NCI-H345 treated with DMSO at 0.1 percent for 48 hours (cell line): ENCODE measurements at regions not wholly inside any gene's neighbourhood (a gene's known extent, or its start where the extent isn't known, plus 50 kb on each side); places are given as distances from the start of the nearest gene placed in this dataset.
"Not testable (repeated sequence)": the region's sequence is repeated elsewhere in the genome, so short reads cannot be mapped to it uniquely, and the experiment has no call there.

Experiments
- DNase-seq: peaks from one replicate; lab custom pipeline; 2025; ENCODE audit not compliant: unreplicated experiment; lab: John Stamatoyannopoulos, UW

DNA sequence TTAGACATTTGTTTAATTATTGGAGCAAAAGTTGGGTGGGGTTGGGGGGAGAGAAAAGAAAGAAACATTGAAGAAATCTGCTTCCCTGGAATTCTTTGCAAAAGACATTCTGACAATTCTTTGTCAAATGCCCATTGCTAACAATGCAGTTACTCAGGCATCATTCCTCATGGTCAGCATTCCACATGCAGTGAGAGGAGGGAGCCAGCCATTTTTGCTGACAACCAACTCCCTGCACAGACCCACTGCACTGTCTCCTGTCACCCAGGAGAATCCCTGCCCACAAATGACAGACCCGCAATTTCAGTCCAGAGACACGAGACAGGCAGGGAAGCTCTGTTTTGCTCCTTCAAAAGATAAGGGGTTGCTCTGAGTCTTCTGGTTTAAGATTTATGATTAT, 985.1 kb upstream of the SLIT2 start:
- no peak for DNase-seq

DNA sequence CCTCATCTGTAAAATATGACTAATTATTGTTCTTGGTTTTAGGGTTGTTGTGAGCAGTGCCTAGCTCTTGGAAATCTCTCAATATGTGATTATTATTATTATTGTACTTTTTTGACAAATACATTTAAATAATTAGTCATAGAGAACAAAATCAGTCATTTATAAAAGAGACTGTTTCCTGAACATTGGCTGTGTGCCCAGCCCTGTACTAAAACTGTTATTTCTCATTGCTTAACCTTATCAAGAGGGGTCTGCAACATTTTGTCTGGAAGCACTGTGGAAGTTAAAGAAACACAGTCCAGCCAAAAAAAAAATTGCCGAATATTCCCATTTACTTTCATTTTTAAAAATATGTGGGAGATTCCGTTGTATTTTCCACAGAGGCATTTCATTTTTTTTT, 989.2 kb upstream of the SLIT2 start:
- no peak for DNase-seq

- DNase-seq = no peak
Observed at GRCh38 chr4:19260346-19260745, 991.4 kb upstream of the SLIT2 start.

DNA sequence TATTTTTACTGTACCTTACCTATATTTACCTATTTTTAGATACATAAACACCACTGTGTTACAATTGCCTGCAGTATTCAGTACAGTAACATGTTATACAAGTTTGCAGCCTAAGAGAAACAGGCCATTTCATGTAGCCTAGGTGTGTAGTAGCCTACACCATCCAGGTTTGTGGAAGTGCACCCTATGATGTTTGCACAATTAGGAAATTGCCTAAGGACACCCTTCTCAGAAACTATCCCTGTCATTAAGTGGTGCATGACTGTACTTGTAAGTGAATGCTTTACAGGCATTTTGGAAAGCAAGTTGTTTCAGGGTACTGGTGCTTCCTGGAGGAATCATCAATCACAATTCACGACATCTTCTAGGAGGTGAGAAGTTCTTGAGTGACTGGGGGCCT, 991.8 kb upstream of the SLIT2 start:
- no peak for DNase-seq

GRCh38 chr4:19256823-19257222, 994.9 kb upstream of the SLIT2 start:
- no peak for DNase-seq

GRCh38 chr4:19254486-19254885, 997.2 kb upstream of the SLIT2 start:
- DNase-seq = no peak

GRCh38 chr4:19248023-19248422, 1003.7 kb upstream of the SLIT2 start:
- no peak for DNase-seq

GRCh38 chr4:19241895-19242294, 1009.8 kb upstream of the SLIT2 start:
- DNase-seq = no peak

DNA sequence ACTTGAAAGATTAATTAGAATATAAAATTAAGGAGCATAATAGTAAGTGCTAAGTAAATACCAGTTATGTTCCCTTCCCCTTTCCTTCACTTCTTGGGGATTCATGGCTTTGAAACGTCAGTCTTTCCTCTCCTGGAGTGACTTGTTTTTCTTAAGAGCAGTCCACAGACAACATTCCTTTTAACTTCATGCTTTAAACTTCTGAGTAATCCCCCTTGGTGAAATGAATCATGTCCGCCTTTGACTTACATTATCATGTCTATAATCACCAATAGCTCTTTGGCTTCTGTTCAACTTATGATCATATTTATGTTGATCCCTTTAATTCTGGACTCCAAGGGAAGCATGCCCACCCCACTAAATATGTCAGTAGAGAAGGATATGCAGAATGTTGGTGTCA, 1012.1 kb upstream of the SLIT2 start:
- DNase-seq = no peak

- DNase-seq = no peak
Observed at GRCh38 chr4:19236473-19236872, 1015.2 kb upstream of the SLIT2 start.

DNA sequence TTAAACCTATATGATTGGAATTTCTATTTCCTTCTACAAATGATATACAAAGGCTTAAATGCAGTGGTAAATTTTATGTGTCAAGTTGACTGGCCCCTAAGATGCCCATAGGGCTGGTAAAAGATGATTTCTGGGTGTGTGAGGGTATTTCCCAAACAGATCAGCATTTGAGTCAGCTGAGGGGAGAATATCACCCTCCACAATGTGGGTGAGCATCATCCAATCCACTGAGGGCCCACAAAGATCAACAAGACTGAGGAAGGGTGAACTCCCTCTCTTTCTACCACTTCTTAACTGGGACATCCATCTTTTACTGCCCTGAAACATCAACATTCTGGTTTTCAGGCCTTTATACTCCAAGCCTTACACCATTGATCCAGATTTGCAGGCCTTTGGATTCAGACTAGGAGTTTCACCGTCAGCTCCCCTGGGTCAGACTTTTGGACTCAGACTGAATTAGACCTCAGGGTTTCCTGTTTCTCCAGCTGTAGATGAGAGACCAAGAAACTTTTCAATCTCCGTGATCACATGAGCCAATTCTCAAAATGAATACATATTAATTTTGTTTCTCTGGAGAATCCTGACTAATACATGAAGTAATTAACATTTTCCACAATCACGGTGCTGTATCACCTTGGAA, 1020.7 kb upstream of the SLIT2 start:
- DNase-seq = no peak

DNA sequence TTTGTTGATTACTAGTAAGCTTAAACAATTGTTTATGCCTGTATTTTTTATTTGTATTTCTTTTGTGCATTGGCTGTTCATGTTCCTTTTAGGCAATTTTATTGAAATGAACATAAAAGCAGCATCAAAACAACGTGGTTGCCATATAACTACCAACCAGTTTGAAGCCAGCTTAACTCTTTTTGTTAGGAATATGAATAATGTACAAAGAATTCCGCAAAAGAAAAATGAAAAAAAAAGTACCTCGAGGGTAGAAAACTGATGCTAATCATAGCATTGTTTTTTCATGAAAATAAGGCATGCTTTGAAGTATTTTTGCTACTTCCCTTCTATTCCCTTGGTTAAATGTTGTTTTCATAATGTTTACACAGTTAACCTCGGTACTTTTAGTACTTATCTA, 1024.0 kb upstream of the SLIT2 start:
- no peak for DNase-seq

GRCh38 chr4:19224820-19225219, 1026.9 kb upstream of the SLIT2 start:
- peak; percentile 7 for DNase-seq

DNA sequence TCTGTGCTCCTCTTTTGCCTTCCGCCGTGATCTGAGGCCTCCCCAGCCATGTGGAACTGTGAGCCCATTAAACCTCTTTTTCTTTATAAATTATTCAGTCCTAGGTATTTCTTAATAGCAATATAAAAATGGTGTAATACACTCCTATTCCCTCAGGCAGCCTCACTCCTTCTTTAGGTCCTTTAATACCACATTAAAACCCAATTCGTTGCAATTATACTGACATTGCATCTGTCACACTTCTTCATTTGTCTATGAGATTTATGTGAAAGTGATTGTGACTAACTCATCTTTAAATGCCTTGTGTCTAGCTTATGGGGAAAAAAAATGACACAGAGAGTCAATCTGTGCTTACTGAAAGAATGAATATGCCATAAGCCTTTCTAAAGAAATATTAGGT, 1035.2 kb upstream of the SLIT2 start:
- DNase-seq = no peak

DNA sequence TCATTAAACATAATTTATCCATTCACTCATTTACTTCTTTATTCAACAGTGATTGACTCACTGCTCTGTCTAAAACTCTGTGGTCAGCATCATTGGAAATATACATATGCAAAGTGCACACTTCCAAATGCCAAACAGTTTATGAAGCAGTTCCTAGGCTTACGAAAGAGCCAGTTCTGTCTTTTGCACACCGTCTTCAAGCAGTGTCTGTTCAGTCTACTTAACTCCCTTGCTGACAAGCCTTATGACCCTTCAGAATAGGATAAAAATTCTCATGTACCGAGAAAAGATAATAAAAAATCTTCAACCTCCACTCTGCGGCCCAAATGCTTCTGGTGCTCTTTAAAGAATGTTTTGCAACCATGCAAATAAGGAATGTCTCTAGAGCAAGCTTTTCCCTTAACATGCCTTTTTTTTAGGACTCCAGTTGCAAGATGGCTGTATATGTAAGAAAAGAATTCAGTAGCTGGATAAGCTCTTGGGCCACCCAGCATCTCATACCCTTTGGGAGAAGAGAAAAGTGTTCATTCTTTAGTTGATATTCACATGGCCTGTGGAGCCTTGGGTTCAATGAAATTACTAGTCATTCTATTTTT, 1037.0 kb upstream of the SLIT2 start:
- no peak for DNase-seq

DNA sequence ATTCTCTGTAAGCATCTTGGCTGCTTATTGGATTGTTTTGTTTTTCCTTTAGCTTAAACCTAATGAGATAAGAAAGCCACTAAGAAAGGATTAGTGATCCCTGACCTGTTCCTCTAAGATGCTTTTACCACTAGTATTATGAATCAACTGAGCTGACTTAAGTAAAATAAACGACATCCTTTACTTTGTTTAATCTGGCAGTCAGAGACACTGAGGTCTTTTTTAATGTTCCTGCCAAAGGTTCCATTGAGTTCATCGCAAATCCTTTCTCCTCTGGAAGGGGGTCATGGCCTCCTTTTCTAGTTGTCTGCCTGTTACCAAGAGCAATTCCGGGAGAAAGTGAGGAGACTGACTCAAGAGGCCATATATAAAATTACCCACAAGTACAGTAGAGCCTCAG, 1038.3 kb upstream of the SLIT2 start:
- DNase-seq = no peak

GRCh38 chr4:19205853-19206252, 1045.9 kb upstream of the SLIT2 start:
- DNase-seq = no peak

DNA sequence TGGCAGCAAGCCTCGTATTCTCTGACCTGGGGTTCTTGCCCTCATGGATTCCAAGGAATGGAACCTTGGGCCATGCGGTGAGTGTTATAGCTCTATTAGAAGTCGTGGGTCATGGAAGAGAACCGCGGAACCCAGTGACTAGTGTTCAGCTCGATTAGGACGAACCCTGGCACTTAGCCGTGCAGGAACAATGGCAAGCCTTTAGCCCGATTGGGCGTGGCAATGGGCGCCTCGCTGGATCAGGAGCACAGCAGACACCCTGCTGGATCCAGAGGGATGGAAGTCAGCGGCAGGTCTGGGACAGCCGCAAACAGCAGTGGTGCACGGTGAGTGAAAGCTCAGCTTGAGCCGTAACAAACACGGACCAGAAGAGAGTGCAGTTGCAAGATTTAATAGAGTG, 1053.9 kb upstream of the SLIT2 start:
- DNase-seq = not testable (repeated sequence)

- no peak for DNase-seq
Observed at GRCh38 chr4:19195696-19196095, 1056.0 kb upstream of the SLIT2 start.

GRCh38 chr4:19194672-19195071, 1057.0 kb upstream of the SLIT2 start:
- no peak for DNase-seq

- no peak for DNase-seq
Observed at GRCh38 chr4:19193274-19193981, 1058.3 kb upstream of the SLIT2 start.

DNA sequence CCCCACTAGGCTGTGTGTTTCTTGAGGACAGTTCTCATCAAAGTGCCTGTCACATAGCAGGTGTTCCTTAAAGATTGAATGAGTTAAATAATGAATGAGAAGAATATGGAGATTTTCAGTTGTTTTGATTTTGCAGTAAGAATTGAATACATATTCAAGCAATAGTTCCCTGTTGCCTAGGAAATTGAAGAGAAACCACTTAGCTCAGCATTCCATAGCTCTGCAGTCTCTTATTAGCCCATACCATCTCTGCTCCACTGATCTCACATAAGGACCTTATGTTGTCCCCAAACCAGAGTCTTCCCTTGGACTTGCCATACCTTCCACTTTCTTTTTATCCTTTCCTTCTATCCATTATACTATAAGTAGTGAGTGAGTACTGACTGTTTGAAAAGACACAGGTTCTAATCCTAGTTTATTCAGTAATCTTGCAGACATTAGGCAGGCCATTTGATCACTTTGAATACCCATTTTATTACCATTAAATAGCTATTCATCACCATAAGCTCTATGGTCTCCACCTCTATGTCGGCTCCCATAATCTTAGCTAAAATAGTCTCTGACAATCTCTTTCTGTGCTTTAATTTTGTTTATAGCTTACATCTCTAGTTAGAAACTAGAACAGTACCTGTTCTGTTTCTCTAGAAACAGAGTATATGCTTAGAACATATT, 1059.6 kb upstream of the SLIT2 start:
- no peak for DNase-seq
